Caco-2 (cell line): ENCODE measurements at regions not wholly inside any gene's neighbourhood (a gene's known extent, or its start where the extent isn't known, plus 50 kb on each side); places are given as distances from the start of the nearest gene placed in this dataset.

Experiments used
- BruUV-seq: library from RNA; stranded (reverse); fragments of 400-500 nt; replicated peaks from 2 replicates; lab custom pipeline; 2021; lab: Mats Ljungman, UMichigan
- CTCF ChIA-PET: fragments of 300-600 bp; sonication (Branson Sonifier 250); formaldehyde crosslinking; loops from one replicate; lab custom pipeline; 2022; ENCODE audit warnings: antibody characterized with exemption; lab: Charles Lee
- POLR2A ChIA-PET: fragments of 300-600 bp; sonication (Branson Sonifier 250); formaldehyde crosslinking; loops from one replicate; lab custom pipeline; 2022; ENCODE audit warnings: antibody characterized with exemption; lab: Charles Lee
- DNase-seq, 2 experiments: peaks; one replicate each; pipeline versions ENCODE4 v3.0.0 to v3.0.0-alpha.2; 2020 to 2022
- H3K27me3 ChIP-seq: replicated peaks from 2 replicates; pipeline ENCODE4 v1.6.0; 2011; ENCODE audit warnings: low read length; ENCODE audit not compliant: control insufficient read depth, insufficient read depth
- H3K36me3 ChIP-seq: 2 replicates; pipeline ENCODE4 v1.5.1; 2011; ENCODE audit warnings: low read length; ENCODE audit not compliant: control insufficient read depth, insufficient read depth
- H3K4me1 ChIP-seq: fragments of 250-450 bp; sonication (Bioruptor Pico); 2 replicates; pipeline ENCODE4 v1.5.1; 2020; ENCODE audit warnings: mild to moderate bottlenecking
- H3K4me3 ChIP-seq: 2 replicates; pipeline ENCODE4 v1.5.1; 2011; ENCODE audit warnings: low read depth, mild to moderate bottlenecking, control low read depth, low read length
- H3K9me3 ChIP-seq: fragments of 250-450 bp; sonication (Bioruptor Pico); 2 replicates; pipeline ENCODE4 v1.5.1; 2020; ENCODE audit warnings: mild to moderate bottlenecking, moderate library complexity
- H3K27ac Mint-ChIP-seq: one replicate; pipeline ENCODE4 v1.8.0; 2022; ENCODE audit warnings: mixed read lengths; ENCODE audit not compliant: unreplicated experiment
- H3K27me3 Mint-ChIP-seq: one replicate; pipeline ENCODE4 v1.8.0; 2022; ENCODE audit warnings: mixed read lengths; ENCODE audit not compliant: insufficient read depth, unreplicated experiment
- H3K36me3 Mint-ChIP-seq: one replicate; pipeline ENCODE4 v1.8.0; 2022; ENCODE audit warnings: mild to moderate bottlenecking, mixed read lengths; ENCODE audit not compliant: insufficient read depth, unreplicated experiment
- H3K4me1 Mint-ChIP-seq: one replicate; pipeline ENCODE4 v1.8.0; 2022; ENCODE audit warnings: low read depth, mixed read lengths; ENCODE audit not compliant: unreplicated experiment
- H3K4me3 Mint-ChIP-seq: one replicate; pipeline ENCODE4 v1.8.0; 2022; ENCODE audit warnings: mild to moderate bottlenecking, moderate library complexity, mixed read lengths; ENCODE audit not compliant: unreplicated experiment
- H3K9me3 Mint-ChIP-seq: one replicate; pipeline ENCODE4 v1.8.0; 2022; ENCODE audit warnings: mixed read lengths; ENCODE audit not compliant: unreplicated experiment
- intact Hi-C: fragments of 100-400 bp; cut with micrococcal nuclease; formaldehyde crosslinking; loops from one replicate; pipeline ENCODE4 v1.10.0; 2022; ENCODE audit not compliant: unreplicated experiment
- TF ChIP-seq, protein P1 (sequence below), 2 experiments: fragments of 200-600 bp in 1 of 2; IDR thresholded peaks; 1 replicate in 1 of 2; 2 replicates in 1 of 2; pipeline versions ENCODE4 v1.5.1 to v1.8.0; 2011 to 2022; ENCODE audit warnings: antibody characterized with exemption in 1 of 2, control low read depth in 1 of 2, inconsistent platforms in 1 of 2, low read depth in 1 of 2, low read length in 1 of 2, mild to moderate bottlenecking in 1 of 2, moderate library complexity in 1 of 2; ENCODE audit not compliant: insufficient read depth in 1 of 2, severe bottlenecking in 1 of 2, unreplicated experiment in 1 of 2

- no peak overlapping the region for H3K27ac Mint-ChIP-seq
- no peak overlapping the region for H3K4me3 Mint-ChIP-seq
- no peak for DNase-seq
- no TSS peak for BruUV-seq
- Histone ChIP-seq H3K9me3 (no peaks in the 10 kb centered on the region), H3K4me1 (no peaks in the 10 kb centered on the region), H3K36me3 (no peaks in the 10 kb centered on the region), H3K4me3 (no peak overlapping the region), H3K27me3 (no peaks in the 10 kb centered on the region)
- H3K9me3 Mint-ChIP-seq, result peaks cover 10% of the 10 kb centered on the region
- no peaks in the 10 kb centered on the region for H3K36me3 Mint-ChIP-seq
- TF ChIP-seq, protein P1, sequence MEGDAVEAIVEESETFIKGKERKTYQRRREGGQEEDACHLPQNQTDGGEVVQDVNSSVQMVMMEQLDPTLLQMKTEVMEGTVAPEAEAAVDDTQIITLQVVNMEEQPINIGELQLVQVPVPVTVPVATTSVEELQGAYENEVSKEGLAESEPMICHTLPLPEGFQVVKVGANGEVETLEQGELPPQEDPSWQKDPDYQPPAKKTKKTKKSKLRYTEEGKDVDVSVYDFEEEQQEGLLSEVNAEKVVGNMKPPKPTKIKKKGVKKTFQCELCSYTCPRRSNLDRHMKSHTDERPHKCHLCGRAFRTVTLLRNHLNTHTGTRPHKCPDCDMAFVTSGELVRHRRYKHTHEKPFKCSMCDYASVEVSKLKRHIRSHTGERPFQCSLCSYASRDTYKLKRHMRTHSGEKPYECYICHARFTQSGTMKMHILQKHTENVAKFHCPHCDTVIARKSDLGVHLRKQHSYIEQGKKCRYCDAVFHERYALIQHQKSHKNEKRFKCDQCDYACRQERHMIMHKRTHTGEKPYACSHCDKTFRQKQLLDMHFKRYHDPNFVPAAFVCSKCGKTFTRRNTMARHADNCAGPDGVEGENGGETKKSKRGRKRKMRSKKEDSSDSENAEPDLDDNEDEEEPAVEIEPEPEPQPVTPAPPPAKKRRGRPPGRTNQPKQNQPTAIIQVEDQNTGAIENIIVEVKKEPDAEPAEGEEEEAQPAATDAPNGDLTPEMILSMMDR (IDR thresholded peaks at IDR 0.05; ENCODE audit: insufficient read depth in 1 of 2, low read depth in 1 of 2, low read length in 1 of 2, severe bottlenecking in 1 of 2, unreplicated experiment in 1 of 2), result no peak
- intact Hi-C loops, result no loop called here
- ChIA-PET POLR2A (no interaction called here), CTCF (no interaction called here)
- no peaks in the 10 kb centered on the region for H3K27me3 Mint-ChIP-seq
- no peaks in the 10 kb centered on the region for H3K4me1 Mint-ChIP-seq
Measured at GRCh38 chr5:106566031-106566430, 1104.7 kb downstream of the EFNA5 start.

DNA sequence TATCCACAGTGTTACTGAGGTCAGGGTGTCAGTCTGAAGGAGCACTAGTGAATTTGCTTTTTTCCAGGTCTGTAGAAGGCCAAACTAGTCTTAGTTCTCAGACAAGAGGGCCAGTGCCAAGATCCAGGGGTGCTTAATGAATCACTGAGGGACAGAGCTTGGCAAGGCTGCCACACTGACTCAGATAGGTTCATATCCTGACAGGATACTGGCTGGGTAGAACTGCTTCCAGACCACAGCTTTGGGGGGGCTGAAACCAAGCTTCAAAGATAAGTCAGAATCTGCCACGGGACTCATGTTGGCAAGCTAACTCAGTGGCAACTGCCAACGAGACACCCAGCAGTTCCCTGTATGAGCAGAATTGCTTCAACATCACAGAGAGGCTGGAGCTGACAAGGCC lies 1125.4 kb downstream of the EFNA5 start:
- DNase-seq, result no peak
- H3K9me3 Mint-ChIP-seq, result peaks cover 18% of the 10 kb centered on the region
- no peak overlapping the region for H3K27ac Mint-ChIP-seq
- no TSS peak for BruUV-seq
- Histone ChIP-seq H3K27me3 (no peaks in the 10 kb centered on the region), H3K4me1 (no peaks in the 10 kb centered on the region), H3K4me3 (no peak overlapping the region), H3K9me3 (no peaks in the 10 kb centered on the region), H3K36me3 (no peaks in the 10 kb centered on the region)
- no peaks in the 10 kb centered on the region for H3K4me1 Mint-ChIP-seq
- TF ChIP-seq, protein P1 (IDR thresholded peaks at IDR 0.05; ENCODE audit: insufficient read depth in 1 of 2, low read depth in 1 of 2, low read length in 1 of 2, severe bottlenecking in 1 of 2, unreplicated experiment in 1 of 2), result no peak
- ChIA-PET POLR2A (no interaction called here), CTCF (no interaction called here)
- no peaks in the 10 kb centered on the region for H3K36me3 Mint-ChIP-seq
- H3K27me3 Mint-ChIP-seq, result no peaks in the 10 kb centered on the region
- intact Hi-C loops, result no loop called here
- no peak overlapping the region for H3K4me3 Mint-ChIP-seq

- H3K4me1 Mint-ChIP-seq, result no peaks in the 10 kb centered on the region
Measured at GRCh38 chr5:106543330-106543729, 1127.4 kb downstream of the EFNA5 start.

More at GRCh38 chr5:106543330-106543729, 1127.4 kb downstream of the EFNA5 start:
- ChIA-PET POLR2A (no interaction called here), CTCF (no interaction called here)
- no peaks in the 10 kb centered on the region for H3K27me3 Mint-ChIP-seq
- Histone ChIP-seq H3K36me3 (no peaks in the 10 kb centered on the region), H3K9me3 (no peaks in the 10 kb centered on the region), H3K4me3 (no peak overlapping the region), H3K27me3 (no peaks in the 10 kb centered on the region), H3K4me1 (no peaks in the 10 kb centered on the region)
- no peak for DNase-seq
- H3K36me3 Mint-ChIP-seq, result no peaks in the 10 kb centered on the region
- BruUV-seq, result no TSS peak
- H3K27ac Mint-ChIP-seq, result no peak overlapping the region
- peaks cover 19% of the 10 kb centered on the region for H3K9me3 Mint-ChIP-seq
- intact Hi-C loops, result no loop called here
- TF ChIP-seq, protein P1 (IDR thresholded peaks at IDR 0.05; ENCODE audit: insufficient read depth in 1 of 2, low read depth in 1 of 2, low read length in 1 of 2, severe bottlenecking in 1 of 2, unreplicated experiment in 1 of 2), result no peak
- no peak overlapping the region for H3K4me3 Mint-ChIP-seq
